Parathyroid adenoma (tissue), 2 donors: ENCODE measurements at regions not wholly inside any gene's neighbourhood (a gene's known extent, or its start where the extent isn't known, plus 50 kb on each side); places are given as distances from the start of the nearest gene placed in this dataset.

Experiments
- H2AFZ ChIP-seq: fragments of 300-600 bp; sonication (generic); one replicate; pipeline ENCODE4 v1.7.0; 2017; ENCODE audit warnings: antibody characterized with exemption, mild to moderate bottlenecking
- H3K27ac ChIP-seq: fragments of 300-600 bp; sonication (generic); one replicate; pipeline ENCODE4 v1.7.0; 2017
- H3K27me3 ChIP-seq: fragments of 300-600 bp; sonication (generic); one replicate; pipeline ENCODE4 v1.7.0; 2017; ENCODE audit warnings: low read length; ENCODE audit not compliant: control insufficient read depth, insufficient read depth
- H3K36me3 ChIP-seq: fragments of 300-600 bp; sonication (generic); one replicate; pipeline ENCODE4 v1.7.0; 2017; ENCODE audit warnings: low read length; ENCODE audit not compliant: control insufficient read depth, insufficient read depth
- H3K4me1 ChIP-seq: fragments of 300-600 bp; sonication (generic); one replicate; pipeline ENCODE4 v1.7.0; 2017; ENCODE audit warnings: control low read depth
- H3K4me2 ChIP-seq: fragments of 300-600 bp; sonication (generic); one replicate; pipeline ENCODE4 v1.7.0; 2017; ENCODE audit warnings: low read length
- H3K4me3 ChIP-seq: fragments of 300-600 bp; sonication (generic); one replicate; pipeline ENCODE4 v1.7.0; 2017; ENCODE audit warnings: low read depth, low read length
- H3K79me2 ChIP-seq: fragments of 300-600 bp; sonication (generic); one replicate; pipeline ENCODE4 v1.7.0; 2017; ENCODE audit warnings: control low read depth
- H3K9ac ChIP-seq: fragments of 300-600 bp; sonication (generic); one replicate; pipeline ENCODE4 v1.7.0; 2017; ENCODE audit warnings: mild to moderate bottlenecking
- H3K9me3 ChIP-seq: fragments of 300-600 bp; sonication (generic); one replicate; pipeline ENCODE4 v1.7.0; 2017; ENCODE audit warnings: low read length; ENCODE audit not compliant: control insufficient read depth
- TF ChIP-seq, protein P1 (sequence below): fragments of 300-600 bp; sonication (generic); IDR thresholded peaks from one replicate; pipeline ENCODE4 v1.7.0; 2017; ENCODE audit warnings: antibody characterized with exemption, mild to moderate bottlenecking
- donor health status: primary hyperparathyroidism.

DNA sequence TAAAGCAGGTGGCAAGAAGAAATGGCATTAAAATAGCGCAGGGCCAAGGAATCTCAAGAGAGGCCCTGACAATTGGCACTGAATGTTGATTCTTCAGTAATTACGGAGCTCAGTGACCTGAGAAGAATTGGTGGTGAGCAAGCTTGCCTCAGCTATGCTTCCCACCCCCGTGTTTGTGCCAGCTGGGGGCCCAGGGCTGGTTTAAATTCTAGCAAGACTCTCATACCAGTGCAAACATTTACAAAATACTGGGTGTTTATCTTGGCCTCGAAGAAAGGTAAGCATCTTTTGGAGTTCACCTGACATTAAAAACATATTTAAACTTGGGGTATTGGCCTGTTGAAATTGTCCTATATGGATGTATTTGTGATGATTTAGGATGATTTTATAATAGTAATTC, 296.7 kb upstream of the USP25 start:
- Histone ChIP-seq H3K4me1 (no peaks in the 10 kb centered on the region), H3K4me2 (no peak overlapping the region), H3K36me3 (no peaks in the 10 kb centered on the region), H3K9ac (no peak overlapping the region), H3K9me3 (no peaks in the 10 kb centered on the region), H3K27ac (no peak overlapping the region), H3K27me3 (no peaks in the 10 kb centered on the region), H2AFZ (no peak overlapping the region), H3K79me2 (no peaks in the 10 kb centered on the region), H3K4me3 (no peak overlapping the region)
- TF ChIP-seq, protein P1, sequence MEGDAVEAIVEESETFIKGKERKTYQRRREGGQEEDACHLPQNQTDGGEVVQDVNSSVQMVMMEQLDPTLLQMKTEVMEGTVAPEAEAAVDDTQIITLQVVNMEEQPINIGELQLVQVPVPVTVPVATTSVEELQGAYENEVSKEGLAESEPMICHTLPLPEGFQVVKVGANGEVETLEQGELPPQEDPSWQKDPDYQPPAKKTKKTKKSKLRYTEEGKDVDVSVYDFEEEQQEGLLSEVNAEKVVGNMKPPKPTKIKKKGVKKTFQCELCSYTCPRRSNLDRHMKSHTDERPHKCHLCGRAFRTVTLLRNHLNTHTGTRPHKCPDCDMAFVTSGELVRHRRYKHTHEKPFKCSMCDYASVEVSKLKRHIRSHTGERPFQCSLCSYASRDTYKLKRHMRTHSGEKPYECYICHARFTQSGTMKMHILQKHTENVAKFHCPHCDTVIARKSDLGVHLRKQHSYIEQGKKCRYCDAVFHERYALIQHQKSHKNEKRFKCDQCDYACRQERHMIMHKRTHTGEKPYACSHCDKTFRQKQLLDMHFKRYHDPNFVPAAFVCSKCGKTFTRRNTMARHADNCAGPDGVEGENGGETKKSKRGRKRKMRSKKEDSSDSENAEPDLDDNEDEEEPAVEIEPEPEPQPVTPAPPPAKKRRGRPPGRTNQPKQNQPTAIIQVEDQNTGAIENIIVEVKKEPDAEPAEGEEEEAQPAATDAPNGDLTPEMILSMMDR = no peak

DNA sequence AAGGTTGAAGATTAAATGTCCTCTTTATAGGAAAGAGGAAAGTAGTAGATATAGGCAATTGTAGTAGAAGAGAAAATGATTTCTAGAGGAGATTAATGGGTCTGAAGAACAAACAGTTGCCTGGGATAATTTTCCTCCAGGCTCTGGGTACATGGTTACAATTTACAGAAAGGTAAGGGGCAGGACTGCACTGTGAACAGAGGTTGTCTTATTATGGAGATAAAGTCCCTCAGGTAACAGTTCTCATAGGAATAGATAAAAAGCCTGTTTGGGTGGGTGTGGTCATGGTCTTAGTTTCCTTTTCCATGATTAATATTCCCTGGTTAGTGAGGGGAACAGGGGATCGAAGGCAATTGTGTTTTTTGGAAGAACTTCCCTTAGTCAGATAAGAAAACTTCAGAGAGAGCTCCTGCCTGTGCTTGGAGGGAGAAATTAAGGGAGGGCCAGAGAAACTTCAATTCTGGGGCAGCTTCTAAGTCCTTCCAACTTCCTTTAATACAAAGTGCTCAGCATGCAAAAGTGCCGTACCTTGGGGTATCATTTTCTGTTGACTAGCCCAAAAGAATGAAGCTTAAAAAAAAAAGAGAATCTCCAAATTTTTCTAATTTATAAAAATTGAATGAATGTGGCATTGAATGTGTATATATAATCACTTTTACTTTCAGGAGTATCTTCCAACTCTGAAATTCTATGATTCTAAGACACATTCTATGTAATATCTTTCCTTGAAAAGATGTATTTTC, 295.4 kb upstream of the USP25 start:
- H3K9me3 ChIP-seq = no peaks in the 10 kb centered on the region
- no peaks in the 10 kb centered on the region for H3K27me3 ChIP-seq
- H3K4me3 ChIP-seq = no peak overlapping the region
- TF ChIP-seq, protein P1 = no peak
- H3K27ac ChIP-seq = no peak overlapping the region
- no peak overlapping the region for H3K9ac ChIP-seq
- no peaks in the 10 kb centered on the region for H3K36me3 ChIP-seq
- H3K4me1 ChIP-seq = no peaks in the 10 kb centered on the region
- no peaks in the 10 kb centered on the region for H3K79me2 ChIP-seq
- no peak overlapping the region for H2AFZ ChIP-seq
- no peak overlapping the region for H3K4me2 ChIP-seq

DNA sequence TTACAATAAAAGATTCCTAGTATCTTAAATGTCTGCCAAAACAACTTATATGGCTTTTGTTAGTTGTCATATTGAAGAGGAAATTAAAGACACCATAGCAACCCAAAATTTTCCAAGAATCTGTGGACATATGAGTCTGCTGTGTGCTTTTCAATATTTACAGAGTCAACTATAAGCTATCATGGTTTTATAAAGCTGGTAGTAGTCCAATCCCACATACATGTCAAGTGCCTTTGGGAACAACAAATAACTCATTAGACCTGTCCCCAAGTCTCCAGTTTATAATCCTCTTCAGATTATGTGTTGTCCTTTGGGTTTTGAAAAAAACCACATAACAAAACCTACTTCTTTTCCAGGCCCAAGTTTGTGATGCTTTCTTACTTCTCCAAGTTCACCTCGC, 293.8 kb upstream of the USP25 start:
- Histone ChIP-seq H3K4me2 (no peak overlapping the region), H3K9me3 (no peaks in the 10 kb centered on the region), H3K4me1 (no peaks in the 10 kb centered on the region), H3K27me3 (no peaks in the 10 kb centered on the region), H3K79me2 (no peaks in the 10 kb centered on the region), H3K4me3 (no peak overlapping the region), H3K27ac (no peak overlapping the region), H3K36me3 (no peaks in the 10 kb centered on the region), H2AFZ (no peak overlapping the region), H3K9ac (no peak overlapping the region)
- TF ChIP-seq, protein P1 = no peak

DNA sequence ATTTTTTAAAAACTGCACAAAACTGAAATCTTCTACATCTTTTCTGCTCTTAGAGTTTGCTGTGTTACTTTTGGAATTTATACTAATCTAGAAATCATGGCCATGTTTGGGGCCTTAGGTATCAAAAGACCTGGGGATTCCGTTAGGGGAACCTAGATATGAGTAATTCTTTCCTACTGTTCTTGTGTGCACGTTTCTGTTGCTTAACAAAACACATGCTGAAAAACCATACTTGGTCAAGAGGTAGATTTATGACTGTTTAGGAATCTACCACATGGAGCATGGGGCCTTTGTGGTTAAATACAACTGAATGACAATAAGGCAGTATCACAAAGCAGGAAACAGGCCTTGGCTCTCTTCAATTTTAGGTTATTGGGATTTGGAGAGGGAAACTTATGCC, 291.9 kb upstream of the USP25 start:
- H3K27me3 ChIP-seq = no peaks in the 10 kb centered on the region
- H3K36me3 ChIP-seq = no peaks in the 10 kb centered on the region
- H3K9me3 ChIP-seq = no peaks in the 10 kb centered on the region
- no peaks in the 10 kb centered on the region for H3K79me2 ChIP-seq
- TF ChIP-seq, protein P1 = no peak
- no peak overlapping the region for H3K27ac ChIP-seq
- no peaks in the 10 kb centered on the region for H3K4me1 ChIP-seq
- no peak overlapping the region for H3K9ac ChIP-seq
- no peak overlapping the region for H3K4me2 ChIP-seq
- H3K4me3 ChIP-seq = no peak overlapping the region
- H2AFZ ChIP-seq = no peak overlapping the region

DNA sequence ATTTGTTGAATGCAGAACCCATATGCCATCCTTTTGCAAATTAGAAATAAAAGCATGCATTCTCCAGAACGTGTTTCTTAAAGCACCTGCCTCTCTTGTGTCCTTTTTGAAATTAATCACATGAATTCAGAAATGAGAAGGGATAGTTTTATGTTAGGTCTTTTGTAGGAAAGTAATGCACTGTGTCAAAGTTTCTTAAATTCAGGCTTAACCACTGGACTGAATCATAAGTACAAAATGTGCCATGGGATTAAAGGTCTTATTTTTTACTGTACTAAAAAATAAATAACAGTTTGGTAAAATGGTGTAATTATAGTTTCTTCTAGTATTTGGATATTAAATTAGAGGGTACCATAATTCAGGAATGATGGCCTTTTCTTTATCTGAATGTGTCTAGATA, 290.1 kb upstream of the USP25 start:
- no peak overlapping the region for H3K4me3 ChIP-seq
- no peaks in the 10 kb centered on the region for H3K27me3 ChIP-seq
- no peak overlapping the region for H3K4me2 ChIP-seq
- H2AFZ ChIP-seq = no peak overlapping the region
- H3K27ac ChIP-seq = no peak overlapping the region
- H3K36me3 ChIP-seq = no peaks in the 10 kb centered on the region
- H3K9me3 ChIP-seq = no peaks in the 10 kb centered on the region
- TF ChIP-seq, protein P1 = no peak
- no peaks in the 10 kb centered on the region for H3K4me1 ChIP-seq
- H3K9ac ChIP-seq = no peak overlapping the region
- no peaks in the 10 kb centered on the region for H3K79me2 ChIP-seq
